Upper lobe of right lung (tissue), 1 donor: ENCODE measurements at regions not wholly inside any gene's neighbourhood (a gene's known extent, or its start where the extent isn't known, plus 50 kb on each side); places are given as distances from the start of the nearest gene placed in this dataset.

Experiments
- ATAC-seq: fragments of 200-7000 bp; cut with Tn5 transposase; one replicate; pipeline ENCODE4 v1.9.1; 2020; ENCODE audit warnings: mild to moderate bottlenecking, moderate library complexity
- DNase-seq: peaks from one replicate; pipeline ENCODE4 v3.0.0-alpha.2; 2020
- H3K27ac ChIP-seq: fragments of 200-600 bp; one replicate; pipeline ENCODE4 v1.8.0; 2022
- H3K27me3 ChIP-seq: fragments of 200-600 bp; one replicate; pipeline ENCODE4 v1.8.0; 2022; ENCODE audit warnings: mild to moderate bottlenecking
- H3K36me3 ChIP-seq: fragments of 200-600 bp; one replicate; pipeline ENCODE4 v1.8.0; 2022
- H3K4me1 ChIP-seq: fragments of 200-600 bp; one replicate; pipeline ENCODE4 v1.8.0; 2022
- H3K4me3 ChIP-seq: fragments of 200-600 bp; one replicate; pipeline ENCODE4 v1.8.0; 2022; ENCODE audit warnings: mild to moderate bottlenecking
- H3K9me3 ChIP-seq: fragments of 200-600 bp; one replicate; pipeline ENCODE4 v1.8.0; 2022
- intact Hi-C: fragments of 100-400 bp; cut with DNase I; formaldehyde crosslinking; loops from one replicate; pipeline ENCODE4 v1.11.0; 2022
- TF ChIP-seq, protein P1 (sequence below): fragments of 200-600 bp; IDR thresholded peaks from one replicate; pipeline ENCODE4 v1.8.0; 2022; ENCODE audit warnings: antibody characterized with exemption
- donor health status: DM: no; HTN: yes; CAD: no; lungs with severe emphysema.

- ATAC-seq = no peak
- Histone ChIP-seq H3K4me3 (no peak overlapping the region), H3K9me3 (no peaks in the 10 kb centered on the region), H3K27me3 (no peaks in the 10 kb centered on the region), H3K36me3 (no peaks in the 10 kb centered on the region), H3K27ac (no peak overlapping the region), H3K4me1 (no peaks in the 10 kb centered on the region)
- TF ChIP-seq, protein P1, sequence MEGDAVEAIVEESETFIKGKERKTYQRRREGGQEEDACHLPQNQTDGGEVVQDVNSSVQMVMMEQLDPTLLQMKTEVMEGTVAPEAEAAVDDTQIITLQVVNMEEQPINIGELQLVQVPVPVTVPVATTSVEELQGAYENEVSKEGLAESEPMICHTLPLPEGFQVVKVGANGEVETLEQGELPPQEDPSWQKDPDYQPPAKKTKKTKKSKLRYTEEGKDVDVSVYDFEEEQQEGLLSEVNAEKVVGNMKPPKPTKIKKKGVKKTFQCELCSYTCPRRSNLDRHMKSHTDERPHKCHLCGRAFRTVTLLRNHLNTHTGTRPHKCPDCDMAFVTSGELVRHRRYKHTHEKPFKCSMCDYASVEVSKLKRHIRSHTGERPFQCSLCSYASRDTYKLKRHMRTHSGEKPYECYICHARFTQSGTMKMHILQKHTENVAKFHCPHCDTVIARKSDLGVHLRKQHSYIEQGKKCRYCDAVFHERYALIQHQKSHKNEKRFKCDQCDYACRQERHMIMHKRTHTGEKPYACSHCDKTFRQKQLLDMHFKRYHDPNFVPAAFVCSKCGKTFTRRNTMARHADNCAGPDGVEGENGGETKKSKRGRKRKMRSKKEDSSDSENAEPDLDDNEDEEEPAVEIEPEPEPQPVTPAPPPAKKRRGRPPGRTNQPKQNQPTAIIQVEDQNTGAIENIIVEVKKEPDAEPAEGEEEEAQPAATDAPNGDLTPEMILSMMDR = no peak
- intact Hi-C loops = no loop called here
- DNase-seq = no peak
These were observed 750.0 kb upstream of the ZNF608 start for GRCh38 chr5:125496393-125496792.

GRCh38 chr5:125497651-125498050 is 751.2 kb upstream of the ZNF608 start:
- Histone ChIP-seq H3K4me3 (no peak overlapping the region), H3K4me1 (no peaks in the 10 kb centered on the region), H3K36me3 (no peaks in the 10 kb centered on the region), H3K27me3 (no peaks in the 10 kb centered on the region), H3K27ac (no peak overlapping the region), H3K9me3 (no peaks in the 10 kb centered on the region)
- intact Hi-C loops = no loop called here
- TF ChIP-seq, protein P1 = no peak
- ATAC-seq (no peak), DNase-seq (no peak)

- TF ChIP-seq, protein P1 = no peak
- H3K4me3 ChIP-seq = no peak overlapping the region
- H3K27ac ChIP-seq = no peak overlapping the region
- intact Hi-C loops = no loop called here
- DNase-seq = no peak
- ATAC-seq = no peak
- H3K9me3 ChIP-seq = no peaks in the 10 kb centered on the region
- H3K36me3 ChIP-seq = no peaks in the 10 kb centered on the region
- no peaks in the 10 kb centered on the region for H3K27me3 ChIP-seq
- no peaks in the 10 kb centered on the region for H3K4me1 ChIP-seq
These were observed 753.3 kb upstream of the ZNF608 start for GRCh38 chr5:125499636-125500332.

GRCh38 chr5:125501396-125501795 is 755.0 kb upstream of the ZNF608 start:
- no peak for ATAC-seq
- intact Hi-C loops = no loop called here
- Histone ChIP-seq H3K9me3 (no peaks in the 10 kb centered on the region), H3K27me3 (no peaks in the 10 kb centered on the region), H3K27ac (no peak overlapping the region), H3K36me3 (no peaks in the 10 kb centered on the region), H3K4me1 (no peaks in the 10 kb centered on the region), H3K4me3 (no peak overlapping the region)
- DNase-seq = no peak
- TF ChIP-seq, protein P1 = no peak

DNA sequence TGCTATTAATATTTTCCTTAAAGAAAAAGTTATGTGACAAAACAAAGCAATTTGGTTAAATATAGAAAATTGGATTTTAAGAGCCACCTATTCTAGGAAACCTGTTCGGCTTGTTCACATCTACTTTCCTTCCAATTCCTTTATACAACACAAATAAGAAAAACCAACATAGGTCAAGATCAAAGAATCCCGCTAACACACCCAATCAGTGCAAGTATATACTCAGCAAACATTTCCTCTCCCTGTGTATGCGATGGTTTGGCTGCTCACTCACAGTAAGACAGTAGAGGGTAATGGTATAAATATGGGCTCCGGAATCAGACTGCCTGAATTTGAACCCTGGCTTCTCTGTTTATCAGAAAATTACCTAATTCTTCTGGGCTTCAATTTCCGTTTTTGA is 757.5 kb upstream of the ZNF608 start:
- H3K27me3 ChIP-seq = no peaks in the 10 kb centered on the region
- no peak for DNase-seq

More for the DNA sequence above, 757.5 kb upstream of the ZNF608 start:
- Histone ChIP-seq H3K9me3 (no peaks in the 10 kb centered on the region), H3K4me3 (no peak overlapping the region), H3K4me1 (no peaks in the 10 kb centered on the region), H3K27ac (no peak overlapping the region), H3K36me3 (no peaks in the 10 kb centered on the region)
- TF ChIP-seq, protein P1 = no peak
- intact Hi-C loops = no loop called here
- no peak for ATAC-seq
